DMS153 treated with DMSO at 0.1 percent for 48 hours (cell line): ENCODE measurements at regions not wholly inside any gene's neighbourhood (a gene's known extent, or its start where the extent isn't known, plus 50 kb on each side); places are given as distances from the start of the nearest gene placed in this dataset.
A peak's percentile ranks its signal among the peaks of the same experiment; 100 is the strongest.

Experiments used
- DNase-seq: peaks from one replicate; lab custom pipeline; 2025; ENCODE audit not compliant: unreplicated experiment; lab: John Stamatoyannopoulos, UW

- DNase-seq, result no peak
Measured at GRCh38 chr5:175579742-175580432, 78.0 kb upstream of the HRH2 start.

- no peak for DNase-seq
Measured at GRCh38 chr5:175582697-175583096, 75.2 kb upstream of the HRH2 start.

DNA sequence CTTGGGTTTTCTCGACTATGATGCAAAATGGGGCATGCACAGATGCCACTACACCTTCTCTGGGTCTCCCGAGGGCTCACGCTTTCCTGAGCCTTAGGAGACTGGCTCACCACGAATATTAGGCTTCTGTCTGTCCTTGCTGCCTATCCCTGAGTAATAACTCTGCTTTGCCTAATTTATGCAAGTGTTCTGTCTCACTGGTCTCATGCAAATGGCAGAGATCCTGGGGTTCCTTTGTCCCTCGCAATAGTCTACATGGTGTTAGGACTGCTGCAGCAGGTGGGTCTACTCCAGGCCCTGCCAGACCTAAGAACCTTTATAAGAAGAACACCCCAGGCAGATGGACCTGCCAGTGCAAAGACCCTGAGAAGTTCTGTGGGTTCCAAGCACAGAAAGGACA, 72.3 kb upstream of the HRH2 start:
- no peak for DNase-seq

DNA sequence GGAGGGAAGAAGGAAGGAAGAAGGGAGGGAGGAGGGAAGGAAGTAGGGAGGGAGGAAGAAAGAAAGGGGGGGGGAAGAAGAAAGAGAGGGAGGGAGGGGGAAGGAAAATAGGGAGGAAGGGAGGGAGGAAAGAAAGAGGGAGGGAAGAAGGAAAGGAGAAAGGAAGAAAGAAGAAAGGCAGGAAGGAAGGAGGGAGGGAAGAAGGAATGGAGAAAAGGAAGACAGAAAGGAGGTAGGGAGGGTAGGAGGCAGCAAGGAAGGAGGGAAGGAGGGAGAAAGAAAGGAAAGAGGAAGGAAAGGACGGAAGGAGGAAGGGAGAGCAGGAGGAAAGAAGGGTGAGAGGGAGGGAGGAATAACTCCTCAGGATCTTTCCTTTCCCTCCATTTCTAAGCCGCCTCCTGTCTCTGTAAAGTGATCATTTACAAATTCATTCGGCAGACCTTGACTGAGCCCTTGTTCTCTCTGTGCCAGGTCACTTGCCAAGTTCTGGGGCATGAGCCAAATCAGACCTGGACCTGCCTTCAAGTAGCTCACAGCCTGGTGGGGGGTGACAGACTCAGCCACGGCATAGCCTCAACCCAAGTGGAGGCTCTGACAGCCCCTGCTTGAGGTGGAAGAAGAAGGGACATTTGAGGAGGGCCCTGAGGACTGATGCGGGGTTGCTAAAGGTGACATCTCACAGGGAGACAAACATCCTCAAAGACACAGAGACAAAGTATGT, 69.0 kb upstream of the HRH2 start:
- DNase-seq, result no peak

DNA sequence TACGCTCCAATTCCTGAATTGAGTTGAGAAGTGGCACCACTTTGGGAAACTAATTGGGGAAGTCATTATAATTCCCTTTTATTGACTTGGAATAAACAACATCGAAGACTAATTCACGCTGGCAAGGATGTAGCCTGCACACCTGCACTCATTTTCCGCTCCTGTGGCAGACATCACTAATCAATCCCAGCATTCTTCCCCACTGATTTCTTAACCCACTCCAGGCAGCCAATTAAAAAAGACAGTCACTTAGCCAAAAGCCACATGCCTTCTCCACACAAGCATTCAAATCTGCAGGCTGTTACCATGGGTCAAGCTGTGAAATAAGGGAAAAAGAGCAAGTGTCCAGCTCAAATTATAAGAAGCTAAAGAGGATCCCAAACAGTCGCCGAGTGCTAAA, 68.2 kb upstream of the HRH2 start:
- DNase-seq, result no peak

DNA sequence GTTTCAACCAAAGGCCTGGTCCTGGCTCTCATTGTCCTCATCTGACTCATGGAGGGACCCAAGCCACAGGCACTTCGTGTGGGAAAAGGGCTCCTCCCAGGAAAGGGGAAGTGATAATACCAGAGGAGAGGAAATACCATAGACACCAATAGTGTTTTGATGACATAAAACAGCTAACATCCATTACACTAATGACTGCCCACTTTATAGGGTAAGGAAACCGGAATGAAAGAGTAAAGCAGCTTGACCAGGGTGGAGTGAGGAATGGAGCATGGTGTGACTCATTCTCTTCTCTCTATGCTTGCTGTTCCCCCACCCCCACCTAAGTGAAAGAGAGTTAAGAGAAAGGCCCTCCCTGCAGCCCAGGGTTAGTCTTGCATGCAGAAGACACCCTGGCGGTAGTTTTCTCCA, 67.4 kb upstream of the HRH2 start:
- DNase-seq, result no peak

DNA sequence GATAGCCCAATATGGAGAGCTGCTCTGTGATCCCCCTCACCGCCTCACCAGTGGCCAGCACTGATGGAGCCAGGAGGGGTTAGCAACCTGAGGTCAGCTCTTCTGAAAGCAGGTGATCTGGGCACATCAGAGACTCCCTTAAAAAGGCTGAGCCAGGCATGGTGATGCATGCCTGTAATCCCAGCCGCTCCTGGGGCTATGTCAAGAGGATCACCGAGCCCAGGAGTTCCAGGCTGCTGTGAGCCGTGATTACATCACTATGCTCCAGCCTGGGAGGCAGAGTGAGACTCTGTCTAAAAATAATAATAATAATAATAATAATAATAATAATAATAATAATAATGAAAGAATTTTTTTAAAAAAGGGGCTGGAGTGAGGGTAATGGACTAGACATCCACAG, 66.6 kb upstream of the HRH2 start:
- DNase-seq, result no peak

GRCh38 chr5:175593794-175594193, 64.1 kb upstream of the HRH2 start:
- DNase-seq, result no peak

DNA sequence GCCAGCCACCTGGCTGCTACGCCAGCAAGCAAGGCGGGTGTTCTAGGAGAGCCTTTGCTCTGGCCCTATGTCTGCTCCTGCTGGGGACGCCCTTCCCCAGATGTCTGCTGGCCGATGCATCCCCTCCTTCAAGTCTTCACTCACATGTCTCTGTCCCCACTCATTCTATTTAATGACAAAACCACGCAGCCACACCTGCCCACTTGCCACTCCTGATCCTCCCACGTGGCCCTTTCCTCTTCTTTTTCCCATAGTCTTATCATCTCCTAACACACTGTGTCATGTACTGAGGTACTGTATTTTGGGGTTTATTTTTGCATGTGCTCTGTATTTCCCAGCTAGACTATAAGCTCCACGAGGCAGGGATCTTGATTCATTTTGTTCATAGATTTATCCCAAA, 62.0 kb upstream of the HRH2 start:
- no peak for DNase-seq

DNA sequence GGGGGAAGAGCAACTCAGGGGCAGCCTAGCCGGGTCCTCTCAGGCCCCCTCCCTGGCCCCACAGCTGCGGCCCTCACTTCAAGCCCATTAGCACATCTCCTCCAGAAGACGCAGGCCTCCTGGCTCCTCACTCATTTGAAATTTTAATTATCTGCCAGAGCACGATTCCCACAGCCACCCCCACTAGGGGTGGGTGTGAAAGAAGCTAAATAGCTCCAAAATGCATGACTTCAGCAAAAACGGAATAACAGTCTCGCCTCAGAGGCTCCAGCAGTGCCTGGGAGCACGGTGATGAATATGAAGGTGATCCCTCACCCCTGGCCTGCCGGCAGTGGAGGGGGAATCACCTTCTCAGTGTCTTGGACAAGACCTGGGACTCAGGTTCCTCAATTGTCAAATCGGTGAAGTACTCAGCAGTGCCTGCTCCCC, 61.1 kb upstream of the HRH2 start:
- DNase-seq, result no peak

DNA sequence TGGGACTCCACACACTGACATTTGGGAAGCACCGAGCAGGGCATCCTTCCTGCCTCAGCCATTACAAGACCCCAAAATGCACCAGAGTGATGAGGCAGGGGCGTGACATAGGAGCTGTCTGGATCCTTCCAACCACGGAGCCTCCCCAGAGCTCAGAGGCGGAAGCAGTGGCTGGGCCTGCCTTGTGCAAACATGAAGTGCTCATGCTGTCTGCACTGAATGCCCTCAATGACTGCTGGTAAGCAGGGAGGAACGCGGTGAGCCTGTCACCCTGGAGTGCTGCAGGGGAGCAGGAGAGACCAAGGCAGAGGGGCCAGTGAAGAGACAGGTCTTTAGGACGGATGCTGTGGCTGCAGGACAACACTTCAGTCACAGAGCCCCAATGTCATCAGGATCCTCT, 60.2 kb upstream of the HRH2 start:
- DNase-seq, result peak; percentile 1

DNA sequence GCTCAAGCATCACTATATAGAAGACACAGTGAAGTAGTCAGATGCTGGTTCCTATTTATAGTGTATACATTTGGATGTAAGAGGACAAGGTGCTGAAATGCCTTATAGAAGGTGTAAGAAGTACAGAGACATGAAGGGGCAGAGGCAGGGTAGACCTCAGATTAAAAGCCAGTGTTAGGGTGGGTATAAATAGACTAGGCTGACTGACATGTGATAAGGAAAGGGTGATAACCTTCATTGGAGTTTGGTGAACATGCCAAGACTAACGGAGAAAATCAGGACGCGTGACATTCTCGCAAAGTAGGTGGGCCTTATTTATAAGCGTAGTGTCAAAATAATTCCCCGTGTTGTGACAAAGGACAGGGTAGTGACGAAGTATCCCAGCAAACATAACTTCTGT, 59.1 kb upstream of the HRH2 start:
- no peak for DNase-seq

- DNase-seq, result no peak
Measured at GRCh38 chr5:175599210-175599609, 58.7 kb upstream of the HRH2 start.

GRCh38 chr5:175603987-175604739, 53.7 kb upstream of the HRH2 start:
- DNase-seq, result no peak

GRCh38 chr5:175606409-175606808, 51.5 kb upstream of the HRH2 start:
- DNase-seq, result no peak
